SKM-1 (cell line): ENCODE measurements at regions not wholly inside any gene's neighbourhood (a gene's known extent, or its start where the extent isn't known, plus 50 kb on each side); places are given as distances from the start of the nearest gene placed in this dataset.

Experiments
- DNase-seq: peaks from one replicate; lab custom pipeline; 2025; ENCODE audit not compliant: unreplicated experiment; lab: John Stamatoyannopoulos, UW

- no peak for DNase-seq
These were observed 238.2 kb upstream of the HES1 start for GRCh38 chr3:193897731-193898180.

- DNase-seq, result no peak
These were observed 236.9 kb upstream of the HES1 start for GRCh38 chr3:193899001-193899400.

GRCh38 chr3:193901007-193901406 lies 234.9 kb upstream of the HES1 start:
- DNase-seq, result no peak

- DNase-seq, result no peak
These were observed 233.1 kb upstream of the HES1 start for GRCh38 chr3:193902607-193903511.

- DNase-seq, result no peak
These were observed 232.5 kb upstream of the HES1 start for GRCh38 chr3:193903512-193903817.

GRCh38 chr3:193903966-193904365 lies 232.0 kb upstream of the HES1 start:
- no peak for DNase-seq

- DNase-seq, result no peak
These were observed 230.2 kb upstream of the HES1 start for GRCh38 chr3:193905541-193906396.

- DNase-seq, result no peak
These were observed 229.0 kb upstream of the HES1 start for GRCh38 chr3:193906849-193907410.

GRCh38 chr3:193908181-193908744 lies 227.7 kb upstream of the HES1 start:
- no peak for DNase-seq

- no peak for DNase-seq
These were observed 226.6 kb upstream of the HES1 start for GRCh38 chr3:193909387-193909786.

- no peak for DNase-seq
These were observed 225.6 kb upstream of the HES1 start for GRCh38 chr3:193910310-193910709.

- peak; percentile 47 for DNase-seq
These were observed 224.8 kb upstream of the HES1 start for GRCh38 chr3:193910886-193911738.

GRCh38 chr3:193911784-193912340 lies 224.1 kb upstream of the HES1 start:
- no peak for DNase-seq

- no peak for DNase-seq
These were observed 223.2 kb upstream of the HES1 start for GRCh38 chr3:193912621-193913178.

- DNase-seq, result no peak
These were observed 221.3 kb upstream of the HES1 start for GRCh38 chr3:193914602-193915001.

- DNase-seq, result no peak
These were observed 220.8 kb upstream of the HES1 start for GRCh38 chr3:193915099-193915498.

GRCh38 chr3:193915613-193916012 lies 220.3 kb upstream of the HES1 start:
- DNase-seq, result no peak

- no peak for DNase-seq
These were observed 218.8 kb upstream of the HES1 start for GRCh38 chr3:193917158-193917557.

GRCh38 chr3:193921465-193921864 lies 214.5 kb upstream of the HES1 start:
- DNase-seq, result no peak
